Stomach (tissue), 4 donors: ENCODE measurements at regions not wholly inside any gene's neighbourhood (a gene's known extent, or its start where the extent isn't known, plus 50 kb on each side); places are given as distances from the start of the nearest gene placed in this dataset.

Experiments
- POLR2AphosphoS5 ChIP-seq, 3 donors: sonication (generic); formaldehyde crosslinking; IDR thresholded peaks; one replicate each; pipeline ENCODE4 v1.6.1; 2016; ENCODE audit warnings: antibody characterized with exemption in 3 of 3
- TF ChIP-seq, protein P1 (sequence below), 7 experiments: fragments of 450-650 bp in 4 of 7; fragments of 200-600 bp in 3 of 7; sonication (generic) in 3 of 7; IDR thresholded peaks; one replicate each; pipeline ENCODE4 v1.5.1; 2016 to 2019; ENCODE audit warnings: antibody characterized with exemption in 7 of 7, control low read depth in 2 of 7, mild to moderate bottlenecking in 1 of 7

- TF ChIP-seq, protein P1, sequence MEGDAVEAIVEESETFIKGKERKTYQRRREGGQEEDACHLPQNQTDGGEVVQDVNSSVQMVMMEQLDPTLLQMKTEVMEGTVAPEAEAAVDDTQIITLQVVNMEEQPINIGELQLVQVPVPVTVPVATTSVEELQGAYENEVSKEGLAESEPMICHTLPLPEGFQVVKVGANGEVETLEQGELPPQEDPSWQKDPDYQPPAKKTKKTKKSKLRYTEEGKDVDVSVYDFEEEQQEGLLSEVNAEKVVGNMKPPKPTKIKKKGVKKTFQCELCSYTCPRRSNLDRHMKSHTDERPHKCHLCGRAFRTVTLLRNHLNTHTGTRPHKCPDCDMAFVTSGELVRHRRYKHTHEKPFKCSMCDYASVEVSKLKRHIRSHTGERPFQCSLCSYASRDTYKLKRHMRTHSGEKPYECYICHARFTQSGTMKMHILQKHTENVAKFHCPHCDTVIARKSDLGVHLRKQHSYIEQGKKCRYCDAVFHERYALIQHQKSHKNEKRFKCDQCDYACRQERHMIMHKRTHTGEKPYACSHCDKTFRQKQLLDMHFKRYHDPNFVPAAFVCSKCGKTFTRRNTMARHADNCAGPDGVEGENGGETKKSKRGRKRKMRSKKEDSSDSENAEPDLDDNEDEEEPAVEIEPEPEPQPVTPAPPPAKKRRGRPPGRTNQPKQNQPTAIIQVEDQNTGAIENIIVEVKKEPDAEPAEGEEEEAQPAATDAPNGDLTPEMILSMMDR (IDR thresholded peaks at IDR 0.05): no peak
- TF ChIP-seq POLR2AphosphoS5 (IDR thresholded peaks at IDR 0.05): no peak
Measured at GRCh38 chr19:30708416-30709178, 336.4 kb downstream of the ZNF536 start.
